Right lobe of liver (tissue), 4 donors: ENCODE measurements at regions not wholly inside any gene's neighbourhood (a gene's known extent, or its start where the extent isn't known, plus 50 kb on each side); places are given as distances from the start of the nearest gene placed in this dataset.

ENCODE experiments used
- CTCF ChIP-seq, 4 donors: fragments of 200-600 bp in 3 of 4; fragments of 450-650 bp in 1 of 4; IDR thresholded peaks; one replicate each; pipeline versions ENCODE4 v1.5.1 to v1.8.0; 2016 to 2022; ENCODE audit warnings: antibody characterized with exemption in 4 of 4, mild to moderate bottlenecking in 2 of 4
- POLR2A ChIP-seq: fragments of 450-650 bp; IDR thresholded peaks from one replicate; pipeline ENCODE4 v1.6.1; 2017; ENCODE audit warnings: antibody characterized with exemption, mild to moderate bottlenecking
- donor health status: DM: no; HTN: no; CAD: no.
- donor health status: DM: no; HTN: no; CAD: no.
- donor health status: DM: no; HTN: yes; CAD: no.

GRCh38 chr18:73983496-73983895 lies 164.1 kb downstream of the FBXO15 start:
- TF ChIP-seq CTCF (IDR thresholded peaks at IDR 0.05) (no peak), POLR2A (no peak)
